ENCODE measurements at regions not wholly inside any gene's neighbourhood (a gene's known extent, or its start where the extent isn't known, plus 50 kb on each side); places are given as distances from the start of the nearest gene placed in this dataset.
"Not testable (repeated sequence)": the region's sequence is repeated elsewhere in the genome, so short reads cannot be mapped to it uniquely, and the experiment has no call there.

GRCh38 chr5:3167473-3167872, 416.0 kb upstream of the IRX2 start:
- Mint-ChIP-seq H3K27me3 (no peaks in the 10 kb centered on the region), H3K27ac (no peak overlapping the region), H3K4me3 (no peak overlapping the region), H3K36me3 (ENCODE audit: low read depth) (no peaks in the 10 kb centered on the region), H3K4me1 (no peaks in the 10 kb centered on the region)
- no peak for DNase-seq
- ATAC-seq: no peak
- no peaks in the 10 kb centered on the region for H3K9me3 ChIP-seq (ENCODE audit: control insufficient read depth, low read length, poor library complexity, severe bottlenecking)

GRCh38 chr5:3163626-3164025, 412.1 kb upstream of the IRX2 start:
- no peak overlapping the region for H3K27ac Mint-ChIP-seq
- no peaks in the 10 kb centered on the region for H3K27me3 Mint-ChIP-seq
- no peaks in the 10 kb centered on the region for H3K4me1 Mint-ChIP-seq
- H3K9me3 ChIP-seq (ENCODE audit: control insufficient read depth, low read length, poor library complexity, severe bottlenecking): no peaks in the 10 kb centered on the region
- no peak for ATAC-seq
- no peak for DNase-seq
- no peak overlapping the region for H3K4me3 Mint-ChIP-seq
- H3K36me3 Mint-ChIP-seq (ENCODE audit: low read depth): no peaks in the 10 kb centered on the region

- ATAC-seq (no peak), DNase-seq (no peak)
- Mint-ChIP-seq H3K4me3 (no peak overlapping the region), H3K27me3 (no peaks in the 10 kb centered on the region), H3K27ac (no peak overlapping the region), H3K36me3 (ENCODE audit: low read depth) (no peaks in the 10 kb centered on the region), H3K4me1 (no peaks in the 10 kb centered on the region)
- H3K9me3 ChIP-seq (ENCODE audit: control insufficient read depth, low read length, poor library complexity, severe bottlenecking): no peaks in the 10 kb centered on the region
Measured at GRCh38 chr5:3161672-3162071, 410.2 kb upstream of the IRX2 start.

- Mint-ChIP-seq H3K4me3 (no peak overlapping the region), H3K36me3 (ENCODE audit: low read depth) (no peaks in the 10 kb centered on the region), H3K27me3 (no peaks in the 10 kb centered on the region), H3K27ac (no peak overlapping the region), H3K4me1 (no peaks in the 10 kb centered on the region)
- DNase-seq: no peak
- ATAC-seq: no peak
- H3K9me3 ChIP-seq (ENCODE audit: control insufficient read depth, low read length, poor library complexity, severe bottlenecking): no peaks in the 10 kb centered on the region
Measured at GRCh38 chr5:3157214-3157613, 405.7 kb upstream of the IRX2 start.

GRCh38 chr5:3155717-3156116, 404.2 kb upstream of the IRX2 start:
- Mint-ChIP-seq H3K36me3 (ENCODE audit: low read depth) (no peaks in the 10 kb centered on the region), H3K27me3 (no peaks in the 10 kb centered on the region), H3K4me1 (no peaks in the 10 kb centered on the region), H3K27ac (no peak overlapping the region), H3K4me3 (no peak overlapping the region)
- no peaks in the 10 kb centered on the region for H3K9me3 ChIP-seq (ENCODE audit: control insufficient read depth, low read length, poor library complexity, severe bottlenecking)
- DNase-seq (no peak), ATAC-seq (no peak)

GRCh38 chr5:3155046-3155445, 403.6 kb upstream of the IRX2 start:
- H3K9me3 ChIP-seq (ENCODE audit: control insufficient read depth, low read length, poor library complexity, severe bottlenecking): no peaks in the 10 kb centered on the region
- Mint-ChIP-seq H3K4me3 (no peak overlapping the region), H3K4me1 (no peaks in the 10 kb centered on the region), H3K27me3 (no peaks in the 10 kb centered on the region), H3K27ac (no peak overlapping the region), H3K36me3 (ENCODE audit: low read depth) (no peaks in the 10 kb centered on the region)
- ATAC-seq: no peak
- no peak for DNase-seq

GRCh38 chr5:3153906-3154305, 402.4 kb upstream of the IRX2 start:
- Mint-ChIP-seq H3K27ac (no peak overlapping the region), H3K27me3 (no peaks in the 10 kb centered on the region), H3K4me1 (no peaks in the 10 kb centered on the region), H3K4me3 (no peak overlapping the region), H3K36me3 (ENCODE audit: low read depth) (no peaks in the 10 kb centered on the region)
- H3K9me3 ChIP-seq (ENCODE audit: control insufficient read depth, low read length, poor library complexity, severe bottlenecking): no peaks in the 10 kb centered on the region
- DNase-seq (no peak), ATAC-seq (no peak)

GRCh38 chr5:3153226-3153858, 401.9 kb upstream of the IRX2 start:
- no peak for ATAC-seq

GRCh38 chr5:3149899-3150298, 398.4 kb upstream of the IRX2 start:
- Mint-ChIP-seq H3K4me3 (no peak overlapping the region), H3K27me3 (no peaks in the 10 kb centered on the region), H3K36me3 (ENCODE audit: low read depth) (no peaks in the 10 kb centered on the region), H3K27ac (no peak overlapping the region), H3K4me1 (no peaks in the 10 kb centered on the region)
- ATAC-seq (no peak), DNase-seq (no peak)
- no peaks in the 10 kb centered on the region for H3K9me3 ChIP-seq (ENCODE audit: control insufficient read depth, low read length, poor library complexity, severe bottlenecking)

More at GRCh38 chr5:3153226-3153858, 401.9 kb upstream of the IRX2 start:
- H3K9me3 ChIP-seq (ENCODE audit: control insufficient read depth, low read length, poor library complexity, severe bottlenecking): no peaks in the 10 kb centered on the region
- Mint-ChIP-seq H3K27me3 (no peaks in the 10 kb centered on the region), H3K36me3 (ENCODE audit: low read depth) (no peaks in the 10 kb centered on the region), H3K27ac (no peak overlapping the region), H3K4me1 (no peaks in the 10 kb centered on the region), H3K4me3 (no peak overlapping the region)
- no peak for DNase-seq

GRCh38 chr5:3147405-3147804, 395.9 kb upstream of the IRX2 start:
- not testable (repeated sequence) for ATAC-seq; H3K27ac Mint-ChIP-seq; H3K9me3 ChIP-seq (ENCODE audit: control insufficient read depth, low read length, poor library complexity, severe bottlenecking); DNase-seq; H3K4me1 Mint-ChIP-seq; H3K27me3 Mint-ChIP-seq; H3K36me3 Mint-ChIP-seq (ENCODE audit: low read depth); H3K4me3 Mint-ChIP-seq

- no peaks in the 10 kb centered on the region for H3K9me3 ChIP-seq (ENCODE audit: control insufficient read depth, low read length, poor library complexity, severe bottlenecking)
- Mint-ChIP-seq H3K36me3 (ENCODE audit: low read depth) (no peaks in the 10 kb centered on the region), H3K27ac (no peak overlapping the region), H3K27me3 (no peaks in the 10 kb centered on the region), H3K4me1 (no peaks in the 10 kb centered on the region), H3K4me3 (no peak overlapping the region)
- DNase-seq: no peak
- no peak for ATAC-seq
Measured at GRCh38 chr5:3145641-3146040, 394.2 kb upstream of the IRX2 start.

GRCh38 chr5:3143382-3143781, 391.9 kb upstream of the IRX2 start:
- Mint-ChIP-seq H3K27ac (no peak overlapping the region), H3K36me3 (ENCODE audit: low read depth) (no peaks in the 10 kb centered on the region), H3K27me3 (no peaks in the 10 kb centered on the region), H3K4me1 (no peaks in the 10 kb centered on the region), H3K4me3 (no peak overlapping the region)
- ATAC-seq: no peak
- DNase-seq: no peak
- no peaks in the 10 kb centered on the region for H3K9me3 ChIP-seq (ENCODE audit: control insufficient read depth, low read length, poor library complexity, severe bottlenecking)

GRCh38 chr5:3142261-3143027, 391.0 kb upstream of the IRX2 start:
- Mint-ChIP-seq H3K36me3 (ENCODE audit: low read depth) (no peaks in the 10 kb centered on the region), H3K4me3 (no peak overlapping the region), H3K27ac (no peak overlapping the region), H3K4me1 (no peaks in the 10 kb centered on the region), H3K27me3 (no peaks in the 10 kb centered on the region)
- no peaks in the 10 kb centered on the region for H3K9me3 ChIP-seq (ENCODE audit: control insufficient read depth, low read length, poor library complexity, severe bottlenecking)
- DNase-seq (no peak), ATAC-seq (no peak)

GRCh38 chr5:3140117-3140516, 388.6 kb upstream of the IRX2 start:
- Mint-ChIP-seq H3K27ac (no peak overlapping the region), H3K4me1 (no peaks in the 10 kb centered on the region), H3K27me3 (no peaks in the 10 kb centered on the region), H3K4me3 (no peak overlapping the region), H3K36me3 (ENCODE audit: low read depth) (no peaks in the 10 kb centered on the region)
- ATAC-seq (no peak), DNase-seq (no peak)
- H3K9me3 ChIP-seq (ENCODE audit: control insufficient read depth, low read length, poor library complexity, severe bottlenecking): no peaks in the 10 kb centered on the region
